C1 segment of cervical spinal cord (tissue), 14 donors: ENCODE measurements at regions not wholly inside any gene's neighbourhood (a gene's known extent, or its start where the extent isn't known, plus 50 kb on each side); places are given as distances from the start of the nearest gene placed in this dataset.
"Not testable (repeated sequence)": the region's sequence is repeated elsewhere in the genome, so short reads cannot be mapped to it uniquely, and the experiment has no call there.

ENCODE experiments used
- DNase-seq, 14 donors: peaks; one replicate each; lab custom pipeline; 2025; lab: John Stamatoyannopoulos, UW

DNA sequence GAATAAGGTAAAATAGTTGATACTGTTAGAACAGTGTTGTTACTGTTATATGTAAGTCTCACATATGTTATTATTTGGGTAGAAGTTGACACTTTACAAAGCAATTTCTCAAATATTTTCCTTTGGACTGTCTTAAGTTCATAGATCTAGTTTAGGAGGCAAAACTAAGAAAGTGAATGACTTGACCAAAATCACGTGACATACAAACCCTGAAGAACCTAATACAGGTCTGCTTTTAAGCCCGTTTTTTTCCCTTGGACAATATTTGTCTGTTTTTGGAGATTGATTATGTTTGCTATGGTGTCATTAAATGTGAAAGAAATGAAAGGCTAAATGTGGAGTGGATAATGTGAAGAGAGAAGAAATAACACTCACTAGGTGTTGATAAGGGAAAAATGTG, 644.9 kb upstream of the PITX2 start:
- DNase-seq: no peak

DNA sequence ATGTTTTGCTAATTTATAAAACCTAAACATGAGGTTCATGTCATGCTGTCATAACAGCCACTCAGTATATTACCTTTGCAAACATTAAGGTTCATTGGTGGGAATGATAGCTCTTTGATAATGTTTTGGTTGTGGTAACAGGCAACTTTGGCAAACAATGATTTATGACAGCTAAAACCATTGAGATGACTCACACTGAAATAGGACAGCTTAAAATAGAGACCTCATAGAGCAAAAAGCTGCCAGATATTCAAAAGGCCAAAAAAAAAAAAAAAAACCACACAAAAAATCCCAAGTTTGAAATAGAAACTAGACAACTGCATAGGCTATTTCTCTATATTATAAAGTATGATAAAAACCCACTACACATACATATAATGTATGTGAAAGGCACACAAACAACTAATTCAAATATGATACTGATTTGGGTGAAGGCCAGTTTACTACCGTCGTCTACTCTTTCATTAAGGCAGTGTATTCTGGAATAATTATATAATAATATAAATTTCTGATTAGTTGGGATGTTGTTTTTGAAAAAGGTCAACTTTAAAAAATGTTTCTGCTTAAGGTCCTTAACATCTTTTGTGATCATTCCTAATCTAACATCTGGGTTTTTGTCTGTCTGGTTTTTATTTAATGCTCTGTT, 646.0 kb upstream of the PITX2 start:
- DNase-seq: no peak

DNA sequence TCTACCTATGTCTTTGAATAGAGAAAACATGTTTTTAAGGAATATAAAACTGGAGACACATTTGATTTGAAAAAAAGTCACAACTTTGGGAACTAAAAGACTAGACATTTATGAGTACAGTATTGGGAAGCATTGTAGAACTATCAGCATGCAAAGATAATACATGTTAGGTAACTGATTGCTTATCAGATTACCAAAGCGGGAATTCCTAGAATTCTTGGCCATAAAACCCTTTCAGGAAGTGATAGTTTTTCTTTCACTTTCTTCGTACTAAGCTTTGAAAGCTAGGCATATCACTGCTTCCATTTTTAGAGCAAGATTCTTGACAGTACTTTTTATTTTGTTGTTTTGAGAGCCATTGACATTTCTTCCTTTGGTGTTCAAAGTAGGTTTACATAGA, 646.6 kb upstream of the PITX2 start:
- DNase-seq: no peak

DNA sequence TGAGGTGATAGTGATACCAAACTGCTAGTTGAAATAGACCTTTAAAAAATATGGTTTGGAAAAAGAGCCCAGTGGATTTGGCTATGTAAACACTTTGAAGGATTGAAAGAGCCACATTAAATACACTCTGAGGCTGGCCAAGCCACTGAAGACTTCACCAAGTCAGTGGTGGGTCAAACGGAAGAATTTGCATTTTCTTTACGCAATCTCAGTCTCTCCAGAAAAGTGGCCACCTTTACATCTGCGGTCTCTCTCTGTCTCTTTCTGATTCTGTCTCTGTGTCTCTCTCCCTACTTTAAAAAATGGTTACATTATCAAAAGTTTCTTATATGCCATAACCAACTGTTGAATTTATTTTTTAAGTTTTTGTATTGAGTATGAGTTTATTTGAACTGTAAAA, 651.2 kb upstream of the PITX2 start:
- DNase-seq: no peak

DNA sequence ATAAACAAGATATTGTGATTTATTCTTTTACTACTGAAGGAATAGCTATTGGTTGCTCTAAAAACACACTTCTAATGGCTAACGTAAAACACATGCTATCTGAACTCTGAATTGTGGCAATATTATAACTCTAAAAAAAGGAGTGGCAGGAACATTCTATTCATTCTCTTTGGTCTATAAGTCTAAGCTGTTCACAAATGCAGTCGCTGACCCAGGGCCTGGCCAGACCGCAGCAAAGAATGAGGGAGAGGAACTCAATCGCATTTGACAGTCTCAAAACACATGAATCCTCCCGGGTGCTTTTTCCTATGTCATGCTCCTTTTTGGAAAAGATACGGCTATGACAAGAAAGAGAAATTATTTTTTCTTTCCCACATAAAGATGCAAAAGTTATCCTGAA, 651.6 kb upstream of the PITX2 start:
- no peak for DNase-seq

DNA sequence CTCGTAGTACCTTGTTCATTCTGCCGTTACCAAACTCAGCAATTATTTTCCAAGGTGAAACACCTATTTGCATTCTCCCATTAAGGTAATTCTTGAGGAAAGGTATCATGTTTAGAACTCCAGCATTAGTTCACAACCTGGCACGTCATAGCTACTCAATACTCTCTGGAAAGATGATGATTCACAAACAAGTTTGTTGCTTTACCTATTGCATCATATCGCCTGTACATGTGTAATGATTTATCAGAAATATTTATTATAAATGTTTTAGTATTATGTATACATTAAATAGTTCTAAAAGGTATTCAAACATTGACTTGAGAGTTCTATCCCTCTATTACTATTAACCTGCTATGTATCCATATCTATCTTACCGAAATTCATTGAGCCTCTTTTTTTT, 658.3 kb upstream of the PITX2 start:
- no peak for DNase-seq

DNA sequence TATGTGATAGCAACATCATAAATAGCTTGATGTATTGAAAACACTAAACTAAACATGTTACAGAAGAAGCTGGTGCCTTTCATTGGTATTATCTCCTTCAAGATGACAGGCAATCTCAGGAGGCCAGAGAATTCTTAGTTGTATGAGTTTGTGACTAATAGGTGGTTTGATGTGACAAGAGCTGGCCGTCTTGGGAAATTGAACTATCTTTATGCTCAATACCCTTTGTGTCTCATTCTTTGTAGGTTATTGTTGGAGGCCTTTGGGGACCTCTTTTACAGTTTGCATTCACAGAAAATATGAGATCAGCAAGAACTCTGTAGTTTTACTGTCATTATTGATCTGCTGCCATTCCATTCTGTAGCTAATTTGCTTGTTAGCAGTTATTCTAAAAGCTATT, 659.2 kb upstream of the PITX2 start:
- DNase-seq: no peak

DNA sequence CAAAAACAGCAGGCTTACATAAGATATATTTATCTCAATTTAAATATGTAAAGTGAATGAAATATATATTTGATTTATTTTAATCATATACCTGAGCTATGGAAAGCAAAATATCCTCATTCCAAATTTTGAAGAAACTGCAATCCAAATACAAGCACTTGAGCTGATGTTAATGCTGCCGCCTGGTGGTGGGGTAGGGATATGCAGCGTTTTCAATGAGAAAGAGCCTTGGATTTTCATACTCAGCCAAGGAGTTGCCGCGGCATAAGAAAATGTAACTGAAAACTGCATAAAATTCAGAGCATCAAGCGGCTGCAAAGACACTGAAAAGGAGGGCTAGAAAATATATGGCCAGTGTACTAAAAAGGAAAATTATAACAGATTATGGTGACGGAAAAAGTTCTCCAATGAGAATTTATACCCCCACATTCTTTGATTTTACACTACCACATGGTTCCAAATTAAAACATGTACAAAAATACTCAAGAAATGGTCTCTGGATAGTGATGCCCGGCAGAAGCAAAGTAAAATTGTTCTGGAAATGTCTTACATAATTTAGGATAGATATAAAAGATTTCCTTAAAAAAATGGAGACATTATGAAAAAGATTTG, 660.3 kb upstream of the PITX2 start:
- DNase-seq: peak in 3 of 14 donors; percentile 8 to 10 (median 8)

DNA sequence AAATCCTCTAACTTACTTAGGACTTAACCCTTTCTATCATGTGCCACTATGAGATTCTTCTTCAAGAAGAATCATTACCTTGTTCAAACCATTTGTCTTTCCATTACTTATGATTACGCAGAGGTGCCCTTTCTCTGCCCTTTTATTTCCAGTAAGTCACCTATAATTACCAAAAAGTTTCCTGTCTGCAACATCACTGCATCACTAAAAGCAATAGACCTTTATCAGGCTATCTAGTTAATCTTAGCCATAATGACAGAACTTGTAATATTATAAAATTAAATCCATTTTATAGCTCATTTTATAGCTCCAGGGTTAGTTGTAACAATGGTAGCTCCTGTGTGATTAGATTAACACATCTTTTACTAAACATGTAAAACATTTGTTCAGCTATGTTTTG, 673.6 kb upstream of the PITX2 start:
- no peak for DNase-seq

DNA sequence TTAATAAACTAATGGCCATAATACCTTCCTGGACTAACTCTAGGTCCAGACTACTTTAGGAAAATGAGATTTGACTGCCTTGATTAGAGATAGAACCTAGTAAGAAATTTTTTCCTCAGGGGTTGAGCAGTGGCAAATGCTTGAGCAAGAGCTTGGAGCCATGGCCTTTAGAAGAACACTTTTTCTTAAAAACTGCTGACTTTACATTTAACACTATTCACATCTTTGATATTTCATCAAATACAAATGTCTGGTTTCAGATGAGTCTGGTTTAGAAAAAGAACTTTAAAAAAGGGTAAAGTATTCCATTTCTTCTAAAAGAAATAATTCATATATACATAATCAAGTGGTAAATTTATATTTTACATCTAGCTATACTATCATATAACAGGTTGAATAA, 680.9 kb upstream of the PITX2 start:
- DNase-seq: no peak

DNA sequence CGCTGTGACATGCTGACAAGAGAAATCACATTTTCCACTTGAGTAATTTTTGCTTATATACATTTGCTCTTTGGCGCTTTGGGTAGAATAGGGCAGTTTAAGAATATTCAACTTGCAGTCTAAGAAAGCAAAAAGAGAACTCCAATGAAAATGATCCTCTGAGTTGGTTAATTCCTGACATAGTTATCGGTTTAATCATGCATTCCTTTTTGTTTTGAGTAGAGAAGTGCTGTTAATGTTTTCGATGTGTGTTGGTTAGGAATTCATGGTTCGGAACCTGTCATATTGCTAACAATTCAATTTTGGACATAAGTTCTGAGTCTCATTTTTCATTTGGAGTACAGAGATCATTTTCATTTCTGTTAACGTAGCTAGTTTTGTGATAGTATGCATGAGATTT, 700.6 kb upstream of the PITX2 start:
- DNase-seq: no peak

DNA sequence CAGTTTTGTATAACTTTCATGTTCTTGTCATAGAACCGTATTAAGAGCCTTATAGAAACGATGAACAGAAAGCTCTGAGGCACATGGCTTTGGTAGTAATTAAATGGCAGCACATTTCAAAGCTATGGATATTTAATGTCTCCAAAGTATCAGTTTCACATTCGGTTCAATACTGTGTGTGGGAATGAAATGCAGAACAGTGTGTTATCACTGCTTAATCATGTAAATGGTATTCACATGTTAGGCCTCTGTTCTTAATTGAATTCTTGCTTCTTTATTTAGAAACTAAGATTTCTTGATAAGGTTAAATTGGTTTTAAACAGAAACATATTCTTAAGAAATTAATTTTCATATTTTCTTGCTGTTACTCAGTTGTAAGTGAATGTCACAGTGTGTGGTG, 701.0 kb upstream of the PITX2 start:
- DNase-seq: no peak

DNA sequence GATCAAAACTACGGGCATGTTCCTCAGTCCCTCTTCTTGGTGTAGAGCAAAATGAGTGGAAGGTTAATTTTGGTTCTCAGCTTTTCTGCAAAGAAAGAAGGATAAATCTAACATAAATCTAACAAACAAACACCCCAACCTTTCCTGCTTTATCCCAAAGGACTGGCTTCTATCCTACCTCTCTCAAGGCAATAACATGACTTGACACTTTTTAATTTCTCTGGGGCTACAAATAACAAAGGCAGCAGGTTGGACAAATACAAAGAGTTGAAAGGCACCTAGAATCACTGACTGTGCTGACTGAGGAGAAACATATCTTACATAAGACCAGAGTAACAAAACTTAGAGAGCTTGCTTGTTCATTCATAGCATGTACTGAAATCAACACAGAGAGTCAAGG, 703.6 kb upstream of the PITX2 start:
- no peak for DNase-seq

DNA sequence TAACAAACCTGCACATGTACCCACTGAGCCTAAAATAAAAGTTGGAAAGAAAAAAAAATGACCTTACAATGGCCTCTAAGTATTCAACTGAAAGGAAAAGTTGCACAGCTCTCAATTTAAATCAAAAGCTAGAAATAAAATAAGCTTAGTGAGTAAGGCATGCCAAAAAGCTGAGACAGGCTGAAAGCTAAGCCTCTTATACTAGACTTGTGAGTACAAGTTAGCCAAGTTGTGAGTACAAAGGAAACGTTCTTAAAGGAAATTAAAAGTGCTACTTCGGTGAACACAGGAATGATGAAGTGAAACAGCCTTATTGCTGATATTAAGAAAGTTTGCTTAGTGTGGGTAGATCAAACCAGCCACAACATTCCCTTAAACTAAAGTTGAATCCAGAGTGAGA, 707.9 kb upstream of the PITX2 start:
- no peak for DNase-seq

DNA sequence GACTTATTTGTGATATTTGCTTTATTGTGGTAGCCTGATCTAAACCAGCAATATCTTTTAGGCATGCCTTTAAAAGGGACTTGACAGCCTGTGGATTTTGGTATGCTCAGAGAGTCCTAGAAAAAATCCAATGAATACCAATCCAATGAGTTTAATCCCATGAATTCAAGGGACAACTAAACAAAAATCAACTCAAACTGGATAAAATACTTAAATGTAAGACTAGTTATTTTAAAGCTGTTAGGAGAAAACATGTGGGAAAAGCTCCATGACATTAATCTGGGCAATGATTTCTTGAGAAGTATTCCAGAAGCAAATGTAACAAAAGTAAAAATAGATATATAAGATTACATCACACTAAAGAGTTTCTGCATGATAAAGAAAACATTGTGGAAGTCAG, 711.5 kb upstream of the PITX2 start:
- DNase-seq: no peak

DNA sequence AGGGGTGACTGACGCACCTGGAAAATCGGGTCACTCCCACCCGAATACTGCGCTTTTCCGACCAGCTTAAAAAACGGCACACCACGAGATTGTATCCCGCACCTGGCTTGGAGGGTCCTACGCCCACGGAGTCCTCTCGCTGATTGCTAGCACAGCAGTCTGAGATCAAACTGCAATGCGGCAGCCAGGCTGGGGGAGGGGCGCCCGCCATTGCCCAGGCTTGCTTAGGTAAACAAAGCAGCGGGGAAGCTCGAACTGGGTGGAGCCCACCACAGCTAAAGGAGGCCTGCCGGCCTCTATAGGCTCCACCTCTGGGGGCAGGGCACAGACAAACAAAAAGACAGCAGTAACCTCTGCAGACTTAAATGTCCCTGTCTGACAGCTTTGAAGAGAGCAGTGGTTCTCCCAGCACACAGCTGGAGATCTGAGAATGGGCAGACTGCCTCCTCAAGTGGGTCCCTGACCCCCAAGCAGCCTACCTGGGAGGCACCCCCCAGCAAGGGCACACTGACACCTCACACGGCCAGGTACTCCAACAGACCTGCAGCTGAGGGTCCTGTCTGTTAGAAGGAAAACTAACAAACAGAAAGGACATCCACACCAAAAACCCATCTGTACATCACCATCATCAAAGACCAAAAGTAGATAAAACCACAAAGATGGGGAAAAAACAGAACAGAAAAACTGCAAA, 714.5 kb upstream of the PITX2 start:
- not testable (repeated sequence) for DNase-seq

DNA sequence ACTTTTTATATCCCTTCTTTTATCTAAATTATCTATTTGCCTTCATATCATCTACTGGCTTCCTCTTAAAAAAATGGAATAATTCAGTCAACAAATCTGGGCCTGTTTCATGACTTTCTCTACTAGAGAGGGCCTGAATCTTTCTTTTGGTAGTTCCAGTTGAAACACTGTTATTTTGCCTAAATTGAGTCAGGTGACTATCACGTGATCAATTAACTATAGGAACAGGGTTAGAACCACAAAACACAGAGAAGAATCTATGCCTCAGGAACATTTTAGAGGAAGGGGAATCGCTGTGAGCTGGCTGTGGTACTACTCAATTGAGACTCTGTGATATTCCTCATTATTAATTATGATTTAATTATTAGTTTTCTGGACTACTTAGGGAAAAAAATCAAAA, 736.7 kb upstream of the PITX2 start:
- no peak for DNase-seq

DNA sequence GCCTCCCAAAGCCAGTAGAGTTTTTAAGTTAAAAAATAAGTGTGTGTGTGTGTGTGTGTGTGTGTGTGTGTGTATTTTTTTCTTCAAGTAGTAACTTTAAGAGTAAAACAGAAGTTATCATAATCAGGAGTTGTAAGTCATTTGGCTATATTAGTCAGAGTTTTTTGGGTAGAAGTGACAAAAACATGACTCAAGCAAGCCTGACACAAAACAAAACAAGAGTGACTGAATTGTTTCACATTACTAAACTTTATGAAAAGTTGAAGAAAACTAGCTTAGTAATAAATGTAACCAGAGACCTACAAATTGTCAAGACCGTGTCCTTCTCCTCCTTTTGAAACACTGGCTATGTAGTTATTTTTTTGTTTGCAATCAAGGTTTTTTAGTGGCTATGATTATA, 738.0 kb upstream of the PITX2 start:
- no peak for DNase-seq

DNA sequence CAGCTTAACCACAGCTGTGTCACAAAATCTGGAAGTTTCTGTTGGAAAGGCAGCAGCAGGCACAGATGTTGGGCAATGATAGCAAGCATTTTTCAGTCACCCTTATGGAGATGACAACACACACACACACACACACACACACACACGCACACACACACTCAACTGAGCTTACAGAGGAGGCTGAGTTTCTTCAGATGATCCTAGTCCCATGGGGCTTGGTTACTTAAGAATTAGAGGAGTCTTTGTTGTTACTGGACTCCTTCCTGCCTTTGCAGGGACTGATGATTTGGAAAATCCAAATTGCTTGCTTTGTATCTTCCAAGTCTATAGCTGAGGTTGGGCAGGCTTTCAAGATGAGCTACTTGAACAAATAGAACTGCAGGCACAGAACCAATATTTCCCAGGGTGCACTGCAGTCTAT, 740.1 kb upstream of the PITX2 start:
- no peak for DNase-seq

DNA sequence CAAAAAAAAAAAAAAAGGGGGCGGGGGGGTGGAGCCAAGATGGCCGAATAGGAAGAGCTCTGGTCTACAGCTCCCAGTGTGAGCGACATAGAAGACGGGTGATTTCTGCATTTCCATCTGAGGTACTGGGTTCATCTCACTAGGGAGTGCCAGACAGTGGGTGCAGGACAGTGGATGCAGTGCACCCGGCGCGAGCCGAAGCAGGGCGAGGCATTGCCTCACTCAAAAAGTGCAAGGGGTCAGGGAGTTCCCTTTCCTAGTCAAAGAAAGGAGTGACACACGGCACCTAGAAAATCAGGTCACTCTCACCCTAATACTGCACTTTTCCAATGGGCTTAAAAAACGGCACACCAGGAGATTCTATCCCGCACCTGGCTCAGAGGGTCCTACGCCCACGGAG, 755.0 kb upstream of the PITX2 start:
- not testable (repeated sequence) for DNase-seq

DNA sequence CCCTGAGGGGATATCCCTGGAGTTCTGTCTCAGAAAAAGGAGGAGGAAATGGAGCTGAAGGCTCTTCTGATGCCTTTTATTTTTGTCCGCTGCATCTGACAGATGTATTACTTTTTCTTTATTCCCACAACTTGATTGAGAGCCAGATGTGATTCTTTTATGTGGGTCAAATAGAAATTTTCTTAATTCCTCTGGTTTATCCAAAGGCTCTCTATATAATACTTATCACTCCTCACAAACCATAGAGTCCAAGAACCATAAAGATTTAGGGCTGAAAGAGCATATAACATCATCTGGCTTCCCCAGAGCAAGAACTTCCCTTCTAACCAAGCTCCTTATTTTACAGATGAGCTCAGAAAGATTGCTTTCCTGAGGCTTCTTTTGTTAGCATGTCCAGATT, 756.7 kb upstream of the FAM241A start:
- no peak for DNase-seq

DNA sequence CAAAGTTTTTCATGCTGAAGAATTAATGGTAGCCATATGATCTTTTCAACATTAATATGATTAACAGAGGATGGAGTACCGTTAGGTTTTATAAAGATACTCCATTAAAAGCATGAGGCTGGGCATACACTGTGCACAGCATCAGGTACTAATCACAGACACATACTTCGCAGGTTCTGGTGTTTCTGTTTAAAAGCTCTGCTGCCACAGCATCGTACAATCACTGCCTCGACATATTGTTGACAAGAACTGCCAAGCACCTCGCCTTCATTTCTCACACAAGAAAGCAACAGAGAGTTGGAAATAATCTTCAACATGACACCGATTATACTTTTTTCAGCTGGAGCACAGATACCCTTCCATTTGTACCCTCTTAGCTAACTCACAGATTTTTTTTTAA, 753.4 kb upstream of the FAM241A start:
- no peak for DNase-seq

DNA sequence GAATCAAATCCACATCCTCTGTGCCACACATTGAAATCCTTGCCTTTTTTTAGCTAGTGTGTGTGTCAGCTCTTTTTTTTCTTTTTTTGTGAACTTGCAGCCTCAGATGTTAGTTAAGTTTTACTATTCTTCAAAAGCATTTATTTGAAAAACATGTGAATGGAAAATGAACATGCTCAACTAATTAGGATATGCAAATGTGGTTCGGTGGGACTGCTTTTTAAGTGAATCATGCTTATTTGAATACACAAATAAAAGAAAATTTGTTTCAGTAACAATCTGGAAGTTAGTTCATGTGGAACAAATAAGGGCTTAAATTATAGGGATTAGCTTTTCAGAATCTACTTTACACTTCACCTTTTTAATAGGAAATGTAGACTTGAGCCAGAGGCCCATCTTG, 751.5 kb upstream of the FAM241A start:
- DNase-seq: no peak
